ENCODE measurements at regions not wholly inside any gene's neighbourhood (a gene's known extent, or its start where the extent isn't known, plus 50 kb on each side); places are given as distances from the start of the nearest gene placed in this dataset.

DNA sequence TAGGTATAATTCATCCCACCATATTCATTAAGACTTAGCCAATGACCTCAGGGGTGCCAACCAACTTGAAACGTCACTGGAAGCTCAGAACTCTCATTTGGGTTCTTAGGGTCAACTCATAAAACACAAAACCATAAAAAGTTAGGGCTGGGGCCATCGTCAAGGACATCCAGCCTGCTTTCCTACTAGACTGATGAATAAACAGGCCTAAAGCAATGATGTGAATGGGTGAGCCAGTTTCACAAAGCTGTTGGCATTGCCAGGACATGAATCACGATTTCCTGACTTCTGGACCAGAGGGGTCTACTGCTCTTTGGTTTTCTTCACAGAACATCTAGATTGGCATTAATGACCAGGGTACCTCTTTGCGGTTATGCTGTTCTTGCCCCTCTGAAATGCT is 64.7 kb downstream of the EOMES start (continued):
- TF ChIP-seq, protein P1, sequence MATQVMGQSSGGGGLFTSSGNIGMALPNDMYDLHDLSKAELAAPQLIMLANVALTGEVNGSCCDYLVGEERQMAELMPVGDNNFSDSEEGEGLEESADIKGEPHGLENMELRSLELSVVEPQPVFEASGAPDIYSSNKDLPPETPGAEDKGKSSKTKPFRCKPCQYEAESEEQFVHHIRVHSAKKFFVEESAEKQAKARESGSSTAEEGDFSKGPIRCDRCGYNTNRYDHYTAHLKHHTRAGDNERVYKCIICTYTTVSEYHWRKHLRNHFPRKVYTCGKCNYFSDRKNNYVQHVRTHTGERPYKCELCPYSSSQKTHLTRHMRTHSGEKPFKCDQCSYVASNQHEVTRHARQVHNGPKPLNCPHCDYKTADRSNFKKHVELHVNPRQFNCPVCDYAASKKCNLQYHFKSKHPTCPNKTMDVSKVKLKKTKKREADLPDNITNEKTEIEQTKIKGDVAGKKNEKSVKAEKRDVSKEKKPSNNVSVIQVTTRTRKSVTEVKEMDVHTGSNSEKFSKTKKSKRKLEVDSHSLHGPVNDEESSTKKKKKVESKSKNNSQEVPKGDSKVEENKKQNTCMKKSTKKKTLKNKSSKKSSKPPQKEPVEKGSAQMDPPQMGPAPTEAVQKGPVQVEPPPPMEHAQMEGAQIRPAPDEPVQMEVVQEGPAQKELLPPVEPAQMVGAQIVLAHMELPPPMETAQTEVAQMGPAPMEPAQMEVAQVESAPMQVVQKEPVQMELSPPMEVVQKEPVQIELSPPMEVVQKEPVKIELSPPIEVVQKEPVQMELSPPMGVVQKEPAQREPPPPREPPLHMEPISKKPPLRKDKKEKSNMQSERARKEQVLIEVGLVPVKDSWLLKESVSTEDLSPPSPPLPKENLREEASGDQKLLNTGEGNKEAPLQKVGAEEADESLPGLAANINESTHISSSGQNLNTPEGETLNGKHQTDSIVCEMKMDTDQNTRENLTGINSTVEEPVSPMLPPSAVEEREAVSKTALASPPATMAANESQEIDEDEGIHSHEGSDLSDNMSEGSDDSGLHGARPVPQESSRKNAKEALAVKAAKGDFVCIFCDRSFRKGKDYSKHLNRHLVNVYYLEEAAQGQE (IDR thresholded peaks at IDR 0.05; ENCODE audit: unreplicated experiment) = no peak
- TF ChIP-seq POLR2AphosphoS5 (IDR thresholded peaks at IDR 0.05; ENCODE audit: low read depth) (no peak), EZH2phosphoT487 (IDR thresholded peaks at IDR 0.05; ENCODE audit: unreplicated experiment) (no peak), CREB1 (CRISPR knock-in tag; IDR thresholded peaks at IDR 0.05; ENCODE audit: low read depth) (no peak), ZNF331 (CRISPR knock-in tag; IDR thresholded peaks at IDR 0.05; ENCODE audit: low read depth) (no peak)

- no peak for ATAC-seq
Observed at GRCh38 chr3:27656790-27657189, 65.3 kb downstream of the EOMES start.

More at GRCh38 chr3:27656790-27657189, 65.3 kb downstream of the EOMES start:
- H3K27ac Mint-ChIP-seq = no peak overlapping the region
- H4K20me1 ChIP-seq (replicated peaks; ENCODE audit: insufficient read depth) = no peaks in the 10 kb centered on the region
- H3K4me3 ChIP-seq = no peak overlapping the region
- H3K36me3 Mint-ChIP-seq (ENCODE audit: low read depth) = no peaks in the 10 kb centered on the region
- H3K9me2 ChIP-seq (ENCODE audit: insufficient read depth) = peaks cover 11% of the 10 kb centered on the region; the same call in 1 of the 2 replicates
- H3K36me3 ChIP-seq (ENCODE audit: insufficient read depth) = no peaks in the 10 kb centered on the region
- H3K4me2 ChIP-seq = no peak overlapping the region
- no peak overlapping the region for H2AFZ ChIP-seq
- H3F3A ChIP-seq (replicated peaks; ENCODE audit: low read depth) = no peaks in the 10 kb centered on the region
- no peak overlapping the region for H3K27ac ChIP-seq (ENCODE audit: low read depth)
- DNase-seq (ENCODE audit: low spot score) = no peak
- no peak overlapping the region for H3K4me3 Mint-ChIP-seq
- H3K4me1 ChIP-seq (ENCODE audit: insufficient read depth) = peaks cover 24% of the 10 kb centered on the region
- TF ChIP-seq NANOG (IDR thresholded peaks at IDR 0.05; ENCODE audit: borderline replicate concordance) = no peak
- no peak for TF ChIP-seq ZNF331 (CRISPR knock-in tag; IDR thresholded peaks at IDR 0.05; ENCODE audit: low read depth)
- no peak for TF ChIP-seq POLR2AphosphoS5 (IDR thresholded peaks at IDR 0.05; ENCODE audit: low read depth)
- TF ChIP-seq EZH2 (IDR thresholded peaks at IDR 0.05; ENCODE audit: low read depth, unreplicated experiment) = no peak
- TF ChIP-seq CREB1 (CRISPR knock-in tag; IDR thresholded peaks at IDR 0.05; ENCODE audit: low read depth) = no peak
- TF ChIP-seq, protein P1 (IDR thresholded peaks at IDR 0.05; ENCODE audit: unreplicated experiment) = no peak
- TF ChIP-seq, protein P2, sequence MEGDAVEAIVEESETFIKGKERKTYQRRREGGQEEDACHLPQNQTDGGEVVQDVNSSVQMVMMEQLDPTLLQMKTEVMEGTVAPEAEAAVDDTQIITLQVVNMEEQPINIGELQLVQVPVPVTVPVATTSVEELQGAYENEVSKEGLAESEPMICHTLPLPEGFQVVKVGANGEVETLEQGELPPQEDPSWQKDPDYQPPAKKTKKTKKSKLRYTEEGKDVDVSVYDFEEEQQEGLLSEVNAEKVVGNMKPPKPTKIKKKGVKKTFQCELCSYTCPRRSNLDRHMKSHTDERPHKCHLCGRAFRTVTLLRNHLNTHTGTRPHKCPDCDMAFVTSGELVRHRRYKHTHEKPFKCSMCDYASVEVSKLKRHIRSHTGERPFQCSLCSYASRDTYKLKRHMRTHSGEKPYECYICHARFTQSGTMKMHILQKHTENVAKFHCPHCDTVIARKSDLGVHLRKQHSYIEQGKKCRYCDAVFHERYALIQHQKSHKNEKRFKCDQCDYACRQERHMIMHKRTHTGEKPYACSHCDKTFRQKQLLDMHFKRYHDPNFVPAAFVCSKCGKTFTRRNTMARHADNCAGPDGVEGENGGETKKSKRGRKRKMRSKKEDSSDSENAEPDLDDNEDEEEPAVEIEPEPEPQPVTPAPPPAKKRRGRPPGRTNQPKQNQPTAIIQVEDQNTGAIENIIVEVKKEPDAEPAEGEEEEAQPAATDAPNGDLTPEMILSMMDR (conservative IDR thresholded peaks at IDR 0.05; ENCODE audit: low read depth in 2 of 2) = no peak
- TF ChIP-seq, protein P3, sequence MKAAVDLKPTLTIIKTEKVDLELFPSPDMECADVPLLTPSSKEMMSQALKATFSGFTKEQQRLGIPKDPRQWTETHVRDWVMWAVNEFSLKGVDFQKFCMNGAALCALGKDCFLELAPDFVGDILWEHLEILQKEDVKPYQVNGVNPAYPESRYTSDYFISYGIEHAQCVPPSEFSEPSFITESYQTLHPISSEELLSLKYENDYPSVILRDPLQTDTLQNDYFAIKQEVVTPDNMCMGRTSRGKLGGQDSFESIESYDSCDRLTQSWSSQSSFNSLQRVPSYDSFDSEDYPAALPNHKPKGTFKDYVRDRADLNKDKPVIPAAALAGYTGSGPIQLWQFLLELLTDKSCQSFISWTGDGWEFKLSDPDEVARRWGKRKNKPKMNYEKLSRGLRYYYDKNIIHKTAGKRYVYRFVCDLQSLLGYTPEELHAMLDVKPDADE (IDR thresholded peaks at IDR 0.05) = no peak
- no peaks in the 10 kb centered on the region; the same call in 1 of the 3 replicates for H3K9me3 Mint-ChIP-seq
- no peaks in the 10 kb centered on the region for H3K27me3 Mint-ChIP-seq (ENCODE audit: insufficient read depth, low read depth, poor library complexity)
- peaks cover 28% of the 10 kb centered on the region for H3K4me1 Mint-ChIP-seq
- H3K79me2 ChIP-seq (replicated peaks; ENCODE audit: insufficient read depth) = no peaks in the 10 kb centered on the region
- H3K27me3 ChIP-seq (ENCODE audit: insufficient read depth) = no peaks in the 10 kb centered on the region

All from GM23338 (cell line).